GM21367 (cell line): ENCODE measurements at regions not wholly inside any gene's neighbourhood (a gene's known extent, or its start where the extent isn't known, plus 50 kb on each side); places are given as distances from the start of the nearest gene placed in this dataset.

Source experiments
- ATAC-seq: cut with Tn5 transposase; IDR thresholded peaks from one replicate; pipeline ENCODE4 v1.9.1; 2021; ENCODE audit not compliant: unreplicated experiment

DNA sequence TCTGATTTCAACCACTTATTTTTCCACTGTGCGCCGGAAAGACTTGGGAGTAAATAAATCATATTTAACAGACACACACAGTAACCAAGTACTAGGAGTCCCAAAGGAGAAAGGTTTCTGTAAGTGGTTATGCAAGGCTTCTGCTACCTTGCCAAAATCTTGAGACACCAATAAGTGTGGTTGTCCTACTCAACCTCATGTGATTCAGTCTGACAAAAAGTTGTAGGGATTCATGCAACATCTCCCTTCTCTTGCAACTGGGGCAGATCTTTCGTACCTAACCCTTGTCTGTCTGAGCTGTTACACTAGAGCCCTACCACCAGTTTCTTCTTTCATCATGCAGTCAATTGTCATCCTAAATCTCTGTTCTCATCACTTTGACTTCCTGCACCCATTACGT lies 69.9 kb upstream of the NUDT7 start:
- ATAC-seq = no peak

DNA sequence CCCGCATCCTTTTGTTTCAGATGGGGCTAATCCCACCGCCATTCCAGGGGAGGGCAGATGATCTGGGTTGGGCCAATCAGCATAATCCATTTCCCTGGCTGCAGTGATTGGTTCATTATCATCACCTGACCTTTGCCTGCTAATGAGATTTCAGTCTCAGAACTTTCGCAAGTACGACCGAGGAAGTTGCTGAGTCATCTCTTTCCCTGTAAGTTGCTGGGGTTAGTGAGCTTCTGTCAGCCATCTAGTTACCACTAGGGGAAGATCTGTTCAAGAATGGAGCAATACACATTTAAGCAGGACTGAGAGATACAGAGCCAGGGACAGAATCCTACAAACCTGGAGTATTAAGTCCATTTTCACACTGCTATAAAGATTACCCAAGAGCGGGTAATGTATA lies 65.3 kb upstream of the NUDT7 start:
- ATAC-seq = no peak

DNA sequence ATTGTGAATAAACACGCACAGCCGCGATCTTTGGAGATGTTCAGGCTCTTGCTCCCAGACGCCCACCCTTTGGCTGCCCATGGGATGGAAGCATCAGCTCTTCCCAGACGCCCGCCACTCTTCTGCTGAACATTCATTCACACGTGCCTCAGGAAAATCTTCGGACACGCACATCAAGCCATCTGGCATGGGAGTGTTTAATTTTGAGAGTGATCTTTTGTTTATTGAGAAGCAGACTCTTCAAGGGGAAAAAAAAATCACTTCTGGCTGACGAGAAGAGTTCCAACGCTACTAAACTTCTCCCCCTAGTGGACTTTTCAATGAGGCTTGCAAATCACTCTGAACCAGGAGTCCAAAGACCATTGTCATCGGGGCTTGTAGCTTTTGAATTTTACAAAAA lies 62.0 kb upstream of the NUDT7 start:
- ATAC-seq = no peak

DNA sequence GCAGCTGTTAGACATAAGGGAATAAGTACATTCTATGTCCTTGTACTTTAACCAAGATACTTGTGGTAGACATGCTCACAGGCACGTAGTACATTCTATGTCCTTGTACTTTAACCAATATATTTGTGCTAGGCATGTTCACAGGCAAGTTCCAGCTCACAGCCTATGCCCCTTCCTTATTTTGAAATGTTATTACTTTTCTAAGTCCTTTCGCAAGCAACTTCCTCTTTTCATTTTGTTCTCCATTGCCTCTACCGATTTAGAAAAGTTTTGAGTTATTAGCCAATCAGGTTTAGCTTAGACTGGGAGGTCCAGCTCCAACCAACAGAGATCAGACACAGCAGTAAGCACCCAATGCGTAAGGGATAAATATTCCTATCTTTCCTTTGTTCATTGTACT lies 60.1 kb upstream of the NUDT7 start:
- no peak for ATAC-seq

DNA sequence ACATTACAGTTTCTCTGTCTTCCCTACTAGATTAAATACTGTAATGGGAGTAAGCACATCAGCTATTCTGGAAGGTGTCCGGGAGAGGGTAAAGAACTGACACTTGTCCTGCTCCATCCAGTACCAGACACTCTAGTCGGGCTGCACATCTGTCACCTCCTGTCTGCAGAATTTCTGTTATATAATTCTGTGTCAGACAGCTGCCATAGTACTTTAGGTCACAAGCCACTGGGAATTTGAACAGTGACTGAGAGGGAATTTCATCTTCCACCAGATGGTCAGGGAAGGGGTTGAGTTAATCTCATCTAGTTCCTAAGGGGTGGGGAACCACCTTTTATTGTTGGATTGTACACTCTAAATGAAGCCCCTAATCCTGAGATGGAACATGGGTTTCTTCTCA lies 58.6 kb upstream of the NUDT7 start:
- no peak for ATAC-seq

DNA sequence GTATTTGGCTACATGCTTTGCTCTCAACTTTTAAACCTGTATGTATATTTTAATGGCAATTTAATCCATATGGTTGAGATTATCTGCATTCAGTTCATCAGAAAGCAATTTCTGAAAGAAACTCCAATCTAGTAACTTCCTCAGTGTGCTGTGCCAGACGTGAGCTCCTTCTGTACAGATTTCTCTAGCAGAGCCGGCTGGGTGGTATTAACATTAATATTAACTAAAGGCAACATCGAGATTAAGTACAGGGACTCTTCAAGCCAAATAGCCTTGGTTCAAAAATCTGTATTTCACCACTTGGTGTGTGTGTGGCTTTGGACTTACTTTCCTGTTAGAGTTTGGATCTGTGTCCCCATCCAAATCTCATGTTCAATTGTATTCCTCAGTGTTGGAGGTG lies 55.5 kb upstream of the NUDT7 start:
- ATAC-seq = no peak

DNA sequence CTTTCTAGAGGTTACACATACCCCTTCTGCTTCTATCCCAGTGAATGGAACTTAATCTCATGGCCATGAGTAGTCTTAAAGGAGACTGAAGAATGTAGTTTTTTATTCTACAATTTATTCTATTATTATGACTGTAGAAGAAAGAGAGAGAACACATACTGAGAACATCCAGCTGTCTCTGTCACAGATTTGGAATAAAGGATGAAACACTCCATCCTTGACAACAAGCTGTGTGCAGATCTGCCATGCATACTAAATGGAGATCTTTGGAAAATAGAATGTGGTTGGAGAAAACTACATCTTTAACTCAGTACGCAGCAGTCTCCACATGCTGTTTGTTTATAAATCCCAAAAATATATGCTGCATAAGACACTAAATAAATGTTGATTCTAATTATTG lies 54.1 kb upstream of the NUDT7 start:
- no peak for ATAC-seq

DNA sequence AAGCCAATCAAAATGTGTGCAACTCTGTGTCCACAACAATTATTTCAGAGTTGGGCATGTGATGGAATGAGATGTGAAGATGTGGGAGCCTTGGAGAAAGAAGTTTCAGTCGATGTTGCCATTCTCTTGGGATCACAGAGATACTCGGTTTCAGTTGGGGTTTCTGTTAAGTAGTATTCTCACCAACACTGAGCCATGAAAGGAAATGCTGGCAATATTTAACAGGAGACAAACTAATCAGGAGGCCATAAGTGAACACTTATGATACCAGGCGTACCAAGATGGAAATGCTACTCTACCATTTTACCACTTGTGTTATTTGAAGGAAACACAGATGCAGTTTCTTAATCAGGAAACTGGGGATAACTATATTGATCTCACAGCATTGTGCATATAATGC lies 53.3 kb upstream of the NUDT7 start:
- ATAC-seq = no peak
